ENCODE measurements at regions not wholly inside any gene's neighbourhood (a gene's known extent, or its start where the extent isn't known, plus 50 kb on each side); places are given as distances from the start of the nearest gene placed in this dataset.
"Not testable (repeated sequence)": the region's sequence is repeated elsewhere in the genome, so short reads cannot be mapped to it uniquely, and the experiment has no call there.

DNA sequence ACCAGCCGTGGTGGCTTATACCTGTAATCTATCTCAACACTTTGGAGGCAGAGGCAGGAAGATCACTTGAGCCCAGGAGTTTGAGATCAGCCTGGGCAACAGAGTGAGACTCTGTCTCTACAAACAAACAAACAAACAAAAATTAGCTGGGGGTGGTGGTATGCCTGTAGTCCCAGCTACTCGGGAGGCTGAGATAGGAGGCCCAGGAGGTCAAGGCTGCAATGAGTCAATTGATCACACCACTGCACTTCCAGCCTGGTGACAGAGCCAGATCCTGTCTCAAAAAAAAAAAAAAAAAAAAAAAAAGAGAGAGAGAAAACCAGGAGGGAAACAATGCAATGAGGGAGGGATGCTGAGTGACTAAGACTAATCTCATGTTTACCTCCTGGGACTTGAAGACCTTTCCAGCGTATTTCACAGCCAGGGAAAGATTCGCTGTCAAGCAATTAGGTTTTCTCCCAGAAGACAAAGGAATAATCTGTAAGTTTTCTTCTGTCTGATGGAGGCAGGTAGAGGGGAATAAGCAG is 51.1 kb upstream of the MIER3 start:
- no peak for DNase-seq

- DNase-seq: not testable (repeated sequence)
Observed at GRCh38 chr5:57003566-57003965, 51.6 kb upstream of the MIER3 start.

- DNase-seq: no peak
Observed at GRCh38 chr5:57004800-57005199, 52.9 kb upstream of the MIER3 start.

DNA sequence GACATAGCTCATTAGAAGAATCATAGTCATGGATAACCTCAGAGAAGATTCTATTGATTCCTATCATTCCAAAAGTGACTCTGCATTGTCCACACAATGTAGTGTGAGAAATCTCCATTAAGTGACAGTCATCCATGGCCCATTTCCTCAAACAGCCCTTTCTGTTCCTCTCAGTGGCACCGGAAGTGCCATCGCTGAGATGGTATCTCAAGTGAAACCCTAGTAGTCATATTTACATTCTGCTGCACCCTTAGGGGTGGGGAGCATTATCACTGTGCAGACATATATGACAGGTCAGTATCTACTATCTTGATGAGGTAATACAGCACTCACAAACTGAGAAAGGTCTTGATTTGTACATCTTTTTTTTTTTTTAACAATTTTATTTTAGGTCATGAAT is 55.4 kb upstream of the MIER3 start:
- no peak for DNase-seq

GRCh38 chr5:57009811-57010210 is 57.9 kb upstream of the MIER3 start:
- no peak for DNase-seq

DNA sequence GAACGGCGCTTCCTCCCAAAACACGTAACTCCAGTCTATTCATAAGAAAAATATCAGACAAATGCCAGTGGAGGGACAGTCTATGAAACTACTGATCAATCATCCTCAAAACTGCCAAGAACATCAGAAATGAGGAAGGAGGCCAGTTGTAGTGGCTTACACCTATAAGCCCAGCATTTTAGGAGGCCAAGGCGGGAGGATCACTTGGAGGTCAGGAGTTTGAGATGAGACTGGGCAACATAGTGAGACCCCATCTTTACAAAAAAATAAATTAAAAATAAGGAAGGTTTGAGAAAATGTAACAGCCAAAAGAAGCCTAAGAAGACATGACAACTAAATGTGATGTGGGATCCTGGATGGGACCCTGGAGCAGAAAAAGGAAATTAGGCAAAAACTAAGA is 58.9 kb upstream of the MIER3 start:
- DNase-seq: no peak

GRCh38 chr5:57012511-57012910 is 60.6 kb upstream of the MIER3 start:
- no peak for DNase-seq

- no peak for DNase-seq
Observed at GRCh38 chr5:57025961-57026360, 74.0 kb upstream of the MIER3 start.

DNA sequence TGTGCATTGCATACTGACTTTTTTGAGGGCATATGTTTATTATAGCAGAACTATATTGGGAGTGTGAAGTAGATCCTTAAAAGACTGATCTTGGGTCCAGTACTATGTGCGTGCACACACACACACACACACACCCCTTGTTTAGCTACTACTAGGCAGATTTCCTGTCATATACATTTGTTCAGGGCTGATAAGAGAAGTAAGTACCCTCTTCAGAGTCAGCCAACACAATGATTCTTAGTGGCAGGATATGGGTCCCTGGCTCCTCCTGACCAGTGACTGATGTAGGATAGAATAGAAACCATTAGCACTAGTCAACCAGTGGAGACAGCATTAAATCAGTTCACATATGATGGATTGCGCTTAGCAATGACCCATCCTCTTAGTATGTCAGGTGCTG is 76.2 kb upstream of the MIER3 start:
- no peak for DNase-seq

DNA sequence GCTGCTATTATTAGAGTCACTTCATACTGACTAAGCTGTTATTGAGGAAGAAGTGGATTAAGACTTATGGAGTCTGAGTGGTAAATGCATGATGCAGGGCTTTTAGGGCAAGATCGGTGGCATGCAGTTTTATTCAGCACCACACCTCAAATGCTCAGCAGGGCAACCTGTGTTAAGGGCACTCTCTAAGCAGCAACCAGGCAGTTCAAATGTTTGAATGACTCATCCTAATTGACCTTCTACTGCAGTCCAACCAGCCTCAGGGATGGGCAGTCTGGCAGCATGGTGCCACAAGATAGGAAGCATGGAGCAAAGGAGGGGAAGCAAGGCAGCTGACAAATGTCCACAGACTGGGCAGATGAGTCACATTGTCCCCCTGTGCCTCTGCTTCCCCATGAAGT is 80.2 kb upstream of the MIER3 start:
- DNase-seq: no peak

DNA sequence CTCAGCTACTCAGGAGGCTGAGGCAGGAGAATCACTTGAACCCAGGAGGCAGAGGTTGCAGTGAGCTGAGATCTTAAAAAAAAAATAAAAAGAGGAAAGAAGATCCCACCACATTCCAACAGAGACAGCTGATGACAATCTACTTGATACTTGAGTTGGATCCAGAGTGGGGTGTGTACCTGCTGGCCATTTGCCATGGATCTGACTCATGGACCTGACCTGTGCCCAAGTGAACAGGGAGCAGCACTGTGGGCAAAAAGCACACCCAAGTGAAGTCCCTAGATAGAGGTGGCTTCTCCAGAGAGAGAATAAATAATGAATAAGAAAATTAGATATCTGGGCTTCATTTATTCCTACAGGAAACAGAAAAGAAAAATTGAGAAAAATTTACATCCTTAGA is 81.2 kb upstream of the MIER3 start:
- no peak for DNase-seq

DNA sequence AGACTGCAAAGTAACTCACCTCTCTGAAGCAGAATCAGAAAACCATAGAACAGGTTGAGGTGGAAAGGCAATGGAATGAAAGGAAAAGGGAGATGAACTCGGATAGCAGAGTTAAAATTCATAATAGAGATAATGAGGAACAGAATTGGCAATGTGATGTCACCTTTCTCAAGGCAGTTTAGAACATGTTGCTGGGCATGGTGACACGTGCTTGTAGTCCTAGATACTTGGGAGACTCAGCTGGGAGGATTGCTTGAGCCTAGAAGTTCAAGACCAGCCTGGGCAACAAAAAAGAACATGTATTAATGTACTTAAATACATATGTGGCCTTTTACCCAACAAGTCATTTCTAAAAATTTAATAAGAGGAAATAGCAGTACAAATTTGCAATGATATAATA is 81.6 kb upstream of the MIER3 start:
- no peak for DNase-seq

DNA sequence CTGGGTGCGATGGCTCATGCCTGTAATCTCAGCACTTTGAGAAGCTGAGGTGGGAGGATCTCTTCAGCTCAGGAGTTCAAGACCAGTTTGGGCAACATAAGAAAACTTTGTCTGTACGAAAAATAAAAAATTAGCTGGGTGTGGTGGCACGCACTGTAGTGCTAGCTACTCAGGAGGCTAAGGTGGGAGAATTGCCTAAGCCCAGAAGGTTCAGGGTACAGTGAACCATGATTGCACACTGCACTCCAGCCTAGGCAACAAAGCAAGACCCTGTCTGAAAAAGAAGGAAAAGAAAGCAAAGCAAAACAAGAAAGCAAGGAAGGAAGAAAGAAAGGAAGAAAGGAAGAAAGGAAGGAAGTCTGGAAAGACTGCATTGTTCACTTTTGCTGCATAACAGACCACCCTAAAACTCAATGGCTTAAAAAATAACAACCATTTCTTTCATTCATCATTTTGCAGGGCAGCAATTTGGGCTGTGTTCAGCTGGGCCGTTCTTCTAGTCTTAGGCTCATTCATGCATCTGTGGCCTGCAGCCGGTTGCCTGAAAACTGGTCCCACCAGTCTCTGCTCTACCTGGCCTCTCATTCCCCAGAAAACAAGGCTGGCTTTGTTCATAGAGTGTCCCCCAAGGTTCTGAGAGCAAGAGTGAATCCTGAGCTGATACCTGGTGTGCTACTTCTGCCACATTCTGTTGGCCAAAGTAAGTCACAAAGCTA is 82.4 kb upstream of the MIER3 start:
- DNase-seq: no peak

DNA sequence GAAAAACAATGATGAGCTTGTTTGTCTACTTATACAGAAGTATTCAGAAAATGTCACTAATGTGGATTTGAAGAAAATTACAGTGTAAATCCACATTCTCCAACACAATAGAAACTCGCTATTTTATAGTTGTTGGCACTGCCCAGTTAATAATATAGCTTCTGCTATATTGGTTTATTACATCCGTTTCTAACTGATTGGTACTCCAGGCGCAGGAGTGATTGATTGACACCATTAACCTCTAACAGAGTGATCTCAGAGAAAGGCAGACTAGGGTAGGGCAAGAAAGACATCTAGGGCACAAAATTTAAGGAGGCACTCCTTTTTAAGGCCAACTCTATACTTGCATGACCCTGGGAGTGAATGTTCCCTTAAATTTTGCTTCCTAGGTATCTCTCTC is 84.0 kb upstream of the MIER3 start:
- no peak for DNase-seq

GRCh38 chr5:57036761-57037160 is 84.8 kb upstream of the MIER3 start:
- DNase-seq: no peak

DNA sequence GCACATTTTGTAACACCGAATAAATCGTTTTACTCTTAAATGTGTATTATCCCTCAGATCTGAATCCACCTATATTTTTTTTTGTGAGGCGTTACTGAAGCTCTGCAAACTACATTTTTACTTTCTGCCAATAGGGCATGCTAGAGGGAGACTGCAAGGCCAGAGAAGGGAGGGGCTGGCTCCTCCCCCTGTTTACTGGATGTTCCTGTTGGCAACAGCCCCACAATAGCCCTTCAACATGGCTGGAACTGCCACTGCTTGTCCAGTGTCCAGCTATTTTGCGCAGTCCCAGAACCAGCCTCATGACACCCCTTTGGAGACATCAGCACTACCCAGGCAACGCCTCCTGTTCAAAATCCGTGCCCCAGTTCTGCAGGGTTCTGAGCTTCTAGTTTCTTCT is 85.4 kb upstream of the MIER3 start:
- DNase-seq: no peak

GRCh38 chr5:57041570-57041969 is 89.6 kb upstream of the MIER3 start:
- no peak for DNase-seq

DNA sequence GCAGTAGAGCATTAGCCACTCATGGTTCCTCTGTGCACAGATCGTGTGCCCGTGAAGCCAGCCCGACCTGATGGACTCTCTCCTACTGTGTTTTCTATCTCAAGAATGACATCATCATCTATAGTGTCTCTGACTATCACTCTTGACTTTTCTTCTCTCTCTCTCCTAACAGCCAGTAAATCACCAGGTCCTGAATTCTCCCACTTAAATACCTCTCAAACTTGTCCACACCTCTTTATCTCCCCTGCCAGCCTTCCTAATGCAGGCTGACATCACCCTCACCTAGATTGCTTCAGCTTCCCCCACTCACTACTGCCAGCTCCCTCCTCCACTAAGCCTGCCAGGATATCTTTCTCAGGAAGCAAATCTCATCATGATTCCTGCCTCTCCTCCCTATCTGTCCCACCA is 90.6 kb upstream of the MIER3 start:
- DNase-seq: no peak

DNA sequence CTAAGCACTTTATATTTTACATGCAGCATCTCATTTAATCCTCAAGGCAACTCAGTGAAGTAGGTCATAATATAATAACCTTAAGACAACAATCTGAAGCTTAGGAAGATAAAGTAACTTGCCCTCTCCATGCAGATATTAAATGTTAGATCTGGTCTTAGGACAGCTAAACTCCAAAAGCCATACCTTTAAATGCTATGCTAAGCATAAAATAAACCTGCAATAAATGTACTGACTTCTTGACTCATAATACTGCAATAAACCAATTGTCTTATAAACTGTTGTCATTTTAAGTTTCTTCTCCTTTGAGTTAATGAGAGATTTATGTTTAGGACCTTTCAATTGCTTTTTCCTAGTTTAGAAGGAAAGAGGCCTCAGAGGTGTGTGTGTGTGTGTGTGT is 102.2 kb upstream of the MIER3 start:
- no peak for DNase-seq

GRCh38 chr5:57054671-57055070 is 102.7 kb upstream of the MIER3 start:
- no peak for DNase-seq

DNA sequence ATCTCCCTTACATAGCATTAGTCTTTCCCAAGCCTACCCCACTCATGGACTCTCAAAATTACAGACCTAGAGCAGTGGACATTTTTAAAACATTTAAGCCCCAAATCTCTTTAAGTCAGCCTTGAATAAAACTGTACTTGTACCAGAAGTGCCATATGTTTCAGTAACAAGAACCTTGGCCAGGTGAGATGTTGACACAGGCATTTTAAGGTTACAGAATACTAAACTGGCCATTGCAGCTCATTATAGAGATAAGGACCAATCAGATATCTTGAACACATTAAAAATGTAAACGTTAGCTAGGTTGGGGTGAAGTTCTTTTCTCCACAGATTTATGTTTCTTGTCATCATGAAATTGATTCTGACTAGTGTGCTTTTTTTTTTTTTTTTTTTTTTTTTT is 103.8 kb upstream of the MIER3 start:
- DNase-seq: no peak

- DNase-seq: no peak
Observed at GRCh38 chr5:57063773-57064172, 110.1 kb upstream of the GPBP1 start.

- DNase-seq: no peak
Observed at GRCh38 chr5:57066924-57067596, 106.8 kb upstream of the GPBP1 start.

GRCh38 chr5:57067597-57067924 is 106.3 kb upstream of the GPBP1 start:
- no peak for DNase-seq

All from stimulated activated CD4-positive, alpha-beta T cell treated with anti-CD3 and anti-CD28 coated beads, Interleukin-15, amount 100 ng/mL, for 24 hours (primary cell).